SU-DHL-6 (cell line): ENCODE measurements at regions not wholly inside any gene's neighbourhood (a gene's known extent, or its start where the extent isn't known, plus 50 kb on each side); places are given as distances from the start of the nearest gene placed in this dataset.

ENCODE experiments used
- H2AFZ ChIP-seq: fragments of 200-600 bp; sonication (generic); 2 replicates; pipeline ENCODE4 v1.6.1; 2014; ENCODE audit warnings: low read depth, mild to moderate bottlenecking, moderate library complexity, mixed read lengths, antibody characterized with exemption, low read length; ENCODE audit not compliant: severe bottlenecking
- H3F3A ChIP-seq: fragments of 200-600 bp; shearing (Covaris generic); 2 replicates; pipeline ENCODE4 v1.6.0; 2016; ENCODE audit warnings: antibody characterized with exemption, mild to moderate bottlenecking; ENCODE audit not compliant: insufficient read depth
- H3K27ac ChIP-seq: fragments of 200-600 bp; sonication (generic); 2 replicates; pipeline ENCODE4 v1.5.1; 2016; ENCODE audit warnings: low read depth, mild to moderate bottlenecking, low read length, moderate library complexity, mixed read lengths
- H3K27me3 ChIP-seq: fragments of 200-600 bp; sonication (generic), shearing (Covaris generic); 2 replicates; pipeline ENCODE4 v1.6.0; 2014; ENCODE audit warnings: mild to moderate bottlenecking, low read length
- H3K36me3 ChIP-seq: fragments of 200-600 bp; sonication (generic); 2 replicates; pipeline ENCODE4 v1.6.1; 2014; ENCODE audit warnings: mild to moderate bottlenecking, low read length, mixed read lengths
- H3K4me2 ChIP-seq: fragments of 300-600, 200-600 bp; shearing (Covaris generic), sonication (generic); 2 replicates; pipeline ENCODE4 v1.6.0; 2014; ENCODE audit warnings: low read length, low read depth, mild to moderate bottlenecking; ENCODE audit not compliant: poor library complexity, severe bottlenecking
- H3K4me3 ChIP-seq: fragments of 200-600 bp; sonication (generic); 2 replicates; pipeline ENCODE4 v1.5.1; 2014; ENCODE audit warnings: antibody characterized with exemption, low read length, mild to moderate bottlenecking, mixed read lengths; ENCODE audit not compliant: insufficient read depth, poor library complexity, severe bottlenecking
- H3K79me2 ChIP-seq: fragments of 200-600 bp; sonication (generic); 2 replicates; pipeline ENCODE4 v1.6.1; 2014; ENCODE audit warnings: mild to moderate bottlenecking, low read length, moderate library complexity; ENCODE audit not compliant: insufficient read depth
- H3K9ac ChIP-seq: fragments of 200-600 bp; sonication (generic); 2 replicates; pipeline ENCODE4 v1.7.0; 2014; ENCODE audit warnings: mild to moderate bottlenecking, low read length
- H3K9me2 ChIP-seq: fragments of 200-600 bp; sonication (generic); replicated peaks from 2 replicates; pipeline ENCODE4 v1.6.1; 2014; ENCODE audit warnings: low read length; ENCODE audit not compliant: insufficient read depth
- H3K9me3 ChIP-seq: fragments of 200-600 bp; sonication (generic); 2 replicates; pipeline ENCODE4 v1.6.1; 2014; ENCODE audit warnings: low read length, mixed read lengths; ENCODE audit not compliant: insufficient read depth
- H4K20me1 ChIP-seq: fragments of 200-600 bp; sonication (generic); 2 replicates; pipeline ENCODE4 v1.6.1; 2014; ENCODE audit warnings: low read depth, mild to moderate bottlenecking, antibody characterized with exemption, low read length, moderate library complexity, mixed read lengths
- EZH2phosphoT487 ChIP-seq: fragments of 200-600 bp; sonication (generic), shearing (Covaris generic); conservative IDR thresholded peaks from 2 replicates; pipeline ENCODE4 v1.6.1; 2018; ENCODE audit warnings: mild to moderate bottlenecking, antibody characterized with exemption, low read length, moderate library complexity, mixed read lengths
- TF ChIP-seq, protein P1 (sequence below): fragments of 200-600 bp; sonication (generic); IDR thresholded peaks from one replicate; pipeline ENCODE4 v1.5.1; 2017; ENCODE audit warnings: antibody characterized with exemption, mild to moderate bottlenecking, low read length, moderate library complexity; ENCODE audit not compliant: insufficient read depth, poor library complexity, severe bottlenecking

DNA sequence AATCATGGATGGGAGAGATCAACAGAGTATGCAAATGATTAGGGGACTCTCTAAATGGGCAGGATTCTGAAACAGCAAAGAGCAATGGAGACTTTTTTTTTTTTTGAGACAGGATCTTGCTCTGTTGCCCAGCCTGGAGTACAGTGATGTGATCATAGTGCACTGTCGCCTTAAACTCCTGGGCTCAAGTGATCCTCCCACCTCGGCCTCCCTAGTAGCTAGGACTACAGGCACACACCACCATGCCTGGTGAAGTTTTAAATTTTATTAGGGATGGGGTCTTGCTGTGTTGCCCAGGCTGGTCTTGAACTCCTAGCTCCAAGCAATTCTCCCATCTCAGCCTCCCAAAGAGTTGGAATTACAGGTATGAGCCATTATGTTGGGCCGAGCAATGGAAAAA lies 255.0 kb upstream of the ZFHX3 start:
- no peaks in the 10 kb centered on the region for H3K9me3 ChIP-seq
- H3K9me2 ChIP-seq = no peaks in the 10 kb centered on the region
- H4K20me1 ChIP-seq = no peaks in the 10 kb centered on the region
- H3K4me2 ChIP-seq = no peak overlapping the region
- no peak overlapping the region for H3K27ac ChIP-seq
- no peak overlapping the region for H2AFZ ChIP-seq
- H3K27me3 ChIP-seq = no peaks in the 10 kb centered on the region
- no peaks in the 10 kb centered on the region for H3F3A ChIP-seq
- H3K36me3 ChIP-seq = no peaks in the 10 kb centered on the region
- H3K9ac ChIP-seq = no peak overlapping the region
- no peak overlapping the region for H3K4me3 ChIP-seq
- no peak for TF ChIP-seq EZH2phosphoT487
- TF ChIP-seq, protein P1, sequence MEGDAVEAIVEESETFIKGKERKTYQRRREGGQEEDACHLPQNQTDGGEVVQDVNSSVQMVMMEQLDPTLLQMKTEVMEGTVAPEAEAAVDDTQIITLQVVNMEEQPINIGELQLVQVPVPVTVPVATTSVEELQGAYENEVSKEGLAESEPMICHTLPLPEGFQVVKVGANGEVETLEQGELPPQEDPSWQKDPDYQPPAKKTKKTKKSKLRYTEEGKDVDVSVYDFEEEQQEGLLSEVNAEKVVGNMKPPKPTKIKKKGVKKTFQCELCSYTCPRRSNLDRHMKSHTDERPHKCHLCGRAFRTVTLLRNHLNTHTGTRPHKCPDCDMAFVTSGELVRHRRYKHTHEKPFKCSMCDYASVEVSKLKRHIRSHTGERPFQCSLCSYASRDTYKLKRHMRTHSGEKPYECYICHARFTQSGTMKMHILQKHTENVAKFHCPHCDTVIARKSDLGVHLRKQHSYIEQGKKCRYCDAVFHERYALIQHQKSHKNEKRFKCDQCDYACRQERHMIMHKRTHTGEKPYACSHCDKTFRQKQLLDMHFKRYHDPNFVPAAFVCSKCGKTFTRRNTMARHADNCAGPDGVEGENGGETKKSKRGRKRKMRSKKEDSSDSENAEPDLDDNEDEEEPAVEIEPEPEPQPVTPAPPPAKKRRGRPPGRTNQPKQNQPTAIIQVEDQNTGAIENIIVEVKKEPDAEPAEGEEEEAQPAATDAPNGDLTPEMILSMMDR = no peak
- H3K79me2 ChIP-seq = no peaks in the 10 kb centered on the region

DNA sequence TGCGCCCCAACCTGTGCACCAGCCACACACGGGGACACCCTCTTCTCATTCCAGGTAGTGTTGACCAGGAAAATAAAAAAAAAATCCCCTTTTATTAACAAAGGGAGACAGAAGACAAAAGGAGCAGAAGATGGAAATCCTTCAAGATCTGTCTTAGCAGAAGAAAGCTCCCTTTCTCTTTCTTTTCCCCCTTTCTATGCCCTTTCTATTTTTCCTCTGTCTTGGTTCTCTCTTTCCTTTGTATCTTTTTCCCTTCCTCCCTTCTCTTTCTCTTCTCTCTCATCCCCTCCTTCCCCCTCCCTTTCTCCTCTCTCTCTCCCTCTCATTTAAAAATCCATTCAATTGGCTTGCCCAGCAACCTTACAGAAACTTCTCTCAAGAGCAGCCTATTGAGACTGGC lies 254.1 kb upstream of the ZFHX3 start:
- no peaks in the 10 kb centered on the region for H3F3A ChIP-seq
- no peaks in the 10 kb centered on the region for H3K27me3 ChIP-seq
- no peaks in the 10 kb centered on the region for H4K20me1 ChIP-seq
- H3K36me3 ChIP-seq = no peaks in the 10 kb centered on the region
- H3K4me3 ChIP-seq = no peak overlapping the region
- no peaks in the 10 kb centered on the region for H3K79me2 ChIP-seq
- H2AFZ ChIP-seq = no peak overlapping the region
- no peaks in the 10 kb centered on the region for H3K9me3 ChIP-seq
- no peak overlapping the region for H3K9ac ChIP-seq
- no peak overlapping the region for H3K27ac ChIP-seq
- TF ChIP-seq, protein P1 = no peak
- no peak for TF ChIP-seq EZH2phosphoT487
- H3K4me2 ChIP-seq = no peak overlapping the region
- no peaks in the 10 kb centered on the region for H3K9me2 ChIP-seq

DNA sequence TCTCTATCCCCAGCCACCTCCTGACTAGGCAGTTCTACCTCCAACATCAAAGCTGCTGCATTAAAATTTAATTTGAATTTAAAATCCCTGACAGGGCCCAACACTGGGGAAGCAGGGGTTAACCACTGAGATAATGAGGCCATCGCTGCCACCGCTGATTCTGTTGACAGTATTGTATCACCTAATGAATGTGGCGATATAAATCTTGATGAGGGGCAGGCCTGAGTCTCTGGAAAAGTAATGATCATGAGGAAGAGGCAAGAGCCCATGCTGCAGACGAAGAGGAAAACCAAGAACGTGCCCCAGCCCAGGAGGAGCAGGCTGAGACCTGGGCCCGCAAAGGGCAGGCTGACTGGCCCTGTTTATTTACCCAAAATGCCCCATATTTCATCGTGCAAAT lies 251.4 kb upstream of the ZFHX3 start:
- H3K4me3 ChIP-seq = no peak overlapping the region
- H2AFZ ChIP-seq = no peak overlapping the region
- H3K9me3 ChIP-seq = no peaks in the 10 kb centered on the region
- no peak overlapping the region for H3K4me2 ChIP-seq
- H3K79me2 ChIP-seq = no peaks in the 10 kb centered on the region
- no peaks in the 10 kb centered on the region for H4K20me1 ChIP-seq
- no peaks in the 10 kb centered on the region for H3K27me3 ChIP-seq
- no peaks in the 10 kb centered on the region for H3K36me3 ChIP-seq
- TF ChIP-seq EZH2phosphoT487 = no peak
- H3F3A ChIP-seq = no peaks in the 10 kb centered on the region
- H3K27ac ChIP-seq = no peak overlapping the region
- H3K9me2 ChIP-seq = no peaks in the 10 kb centered on the region
- no peak overlapping the region for H3K9ac ChIP-seq

DNA sequence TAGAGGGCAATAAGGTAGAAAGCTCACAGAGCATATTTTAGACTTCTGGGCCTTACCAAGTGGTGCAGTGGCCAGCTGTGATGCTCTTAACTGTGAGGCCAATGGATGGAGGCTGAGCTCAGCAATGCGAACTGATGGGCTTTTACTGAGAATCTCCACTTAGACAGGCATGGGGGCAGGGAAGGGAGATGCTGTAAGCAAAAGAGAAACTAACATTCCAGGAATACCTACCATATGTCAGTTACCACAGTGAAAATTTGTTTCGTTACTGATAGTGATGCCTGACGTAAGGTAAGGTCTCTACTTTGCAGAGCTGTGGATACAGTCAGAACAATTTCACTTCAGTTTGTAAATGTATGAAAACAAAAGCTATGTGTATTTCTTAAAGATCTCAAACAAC lies 250.6 kb upstream of the ZFHX3 start:
- Histone ChIP-seq H3F3A (no peaks in the 10 kb centered on the region), H3K27ac (no peak overlapping the region), H3K9me3 (no peaks in the 10 kb centered on the region), H3K27me3 (no peaks in the 10 kb centered on the region), H3K4me2 (no peak overlapping the region), H3K36me3 (no peaks in the 10 kb centered on the region), H3K4me3 (no peak overlapping the region), H3K9me2 (no peaks in the 10 kb centered on the region), H3K79me2 (no peaks in the 10 kb centered on the region), H4K20me1 (no peaks in the 10 kb centered on the region), H3K9ac (no peak overlapping the region), H2AFZ (no peak overlapping the region)
- TF ChIP-seq, protein P1 = no peak
- no peak for TF ChIP-seq EZH2phosphoT487
